ENCODE measurements at regions not wholly inside any gene's neighbourhood (a gene's known extent, or its start where the extent isn't known, plus 50 kb on each side); places are given as distances from the start of the nearest gene placed in this dataset.
"Not testable (repeated sequence)": the region's sequence is repeated elsewhere in the genome, so short reads cannot be mapped to it uniquely, and the experiment has no call there.

- TF ChIP-seq POLR2A, CTCF (IDR thresholded peaks at IDR 0.05): not testable (repeated sequence)
These were observed 146.9 kb upstream of the APOOL start for GRCh38 chrX:84856791-84857190.

Measured in adrenal gland (tissue), 5 donors.